Erythroblast (primary cell): ENCODE measurements at regions not wholly inside any gene's neighbourhood (a gene's known extent, or its start where the extent isn't known, plus 50 kb on each side); places are given as distances from the start of the nearest gene placed in this dataset.

ENCODE experiments used
- GATA1 ChIP-seq: IDR thresholded peaks from 2 replicates; pipeline ENCODE4 v1.6.1; 2011; ENCODE audit warnings: low read depth, mild to moderate bottlenecking, control low read depth, low read length, moderate library complexity
- POLR2A ChIP-seq: IDR thresholded peaks from 2 replicates; pipeline ENCODE4 v1.6.1; 2011; ENCODE audit warnings: mild to moderate bottlenecking, low read length

- no peak for TF ChIP-seq POLR2A
- no peak for TF ChIP-seq GATA1
These were observed 75.9 kb downstream of the HRH4 start for GRCh38 chr18:24536326-24536725.
